ENCODE measurements at regions not wholly inside any gene's neighbourhood (a gene's known extent, or its start where the extent isn't known, plus 50 kb on each side); places are given as distances from the start of the nearest gene placed in this dataset.

- DNase-seq, result no peak
- no peak overlapping the region for H3K4me3 Mint-ChIP-seq
- no peak overlapping the region for H3K27ac Mint-ChIP-seq
- no peaks in the 10 kb centered on the region for H3K36me3 Mint-ChIP-seq (ENCODE audit: low read depth)
- TF ChIP-seq CTCF (IDR thresholded peaks at IDR 0.05), result no peak
- no peaks in the 10 kb centered on the region for H3K4me1 Mint-ChIP-seq
- H3K27me3 Mint-ChIP-seq (ENCODE audit: low read depth, poor library complexity), result peaks cover 2% of the 10 kb centered on the region
- peaks cover 31% of the 10 kb centered on the region for H3K9me3 Mint-ChIP-seq
These were observed 363.1 kb downstream of the HINT1 start for GRCh38 chr5:130801963-130802362.

- Mint-ChIP-seq H3K9me3 (peaks cover 31% of the 10 kb centered on the region), H3K27me3 (ENCODE audit: low read depth, poor library complexity) (no peaks in the 10 kb centered on the region), H3K4me3 (no peak overlapping the region), H3K4me1 (no peaks in the 10 kb centered on the region), H3K36me3 (ENCODE audit: low read depth) (no peaks in the 10 kb centered on the region), H3K27ac (no peak overlapping the region)
- TF ChIP-seq CTCF (IDR thresholded peaks at IDR 0.05), result no peak
- DNase-seq, result no peak
These were observed 366.0 kb downstream of the HINT1 start for GRCh38 chr5:130799015-130799414.

GRCh38 chr5:130797303-130797702, 367.8 kb downstream of the HINT1 start:
- Mint-ChIP-seq H3K27ac (no peak overlapping the region), H3K27me3 (ENCODE audit: low read depth, poor library complexity) (no peaks in the 10 kb centered on the region), H3K36me3 (ENCODE audit: low read depth) (no peaks in the 10 kb centered on the region), H3K9me3 (peaks cover 30% of the 10 kb centered on the region), H3K4me3 (no peak overlapping the region), H3K4me1 (no peaks in the 10 kb centered on the region)
- DNase-seq, result no peak
- TF ChIP-seq CTCF (IDR thresholded peaks at IDR 0.05), result no peak

- DNase-seq, result no peak
- H3K4me1 Mint-ChIP-seq, result no peaks in the 10 kb centered on the region
- no peaks in the 10 kb centered on the region for H3K27me3 Mint-ChIP-seq (ENCODE audit: low read depth, poor library complexity)
- no peak overlapping the region for H3K27ac Mint-ChIP-seq
- no peak for TF ChIP-seq CTCF (IDR thresholded peaks at IDR 0.05)
- H3K4me3 Mint-ChIP-seq, result no peak overlapping the region
- no peaks in the 10 kb centered on the region for H3K36me3 Mint-ChIP-seq (ENCODE audit: low read depth)
- H3K9me3 Mint-ChIP-seq, result peaks cover 26% of the 10 kb centered on the region
These were observed 368.2 kb downstream of the HINT1 start for GRCh38 chr5:130796902-130797301.

- Mint-ChIP-seq H3K27me3 (ENCODE audit: low read depth, poor library complexity) (no peaks in the 10 kb centered on the region), H3K9me3 (peaks cover 28% of the 10 kb centered on the region), H3K27ac (no peak overlapping the region), H3K4me1 (no peaks in the 10 kb centered on the region), H3K36me3 (ENCODE audit: low read depth) (no peaks in the 10 kb centered on the region), H3K4me3 (no peak overlapping the region)
- TF ChIP-seq CTCF (IDR thresholded peaks at IDR 0.05), result no peak
- no peak for DNase-seq
These were observed 369.0 kb downstream of the HINT1 start for GRCh38 chr5:130796032-130796431.

- no peak for DNase-seq
- H3K4me3 Mint-ChIP-seq, result no peak overlapping the region
- no peak for TF ChIP-seq CTCF (IDR thresholded peaks at IDR 0.05)
- no peaks in the 10 kb centered on the region for H3K36me3 Mint-ChIP-seq (ENCODE audit: low read depth)
- peaks cover 21% of the 10 kb centered on the region for H3K9me3 Mint-ChIP-seq
- H3K4me1 Mint-ChIP-seq, result no peaks in the 10 kb centered on the region
- H3K27me3 Mint-ChIP-seq (ENCODE audit: low read depth, poor library complexity), result no peaks in the 10 kb centered on the region
- no peak overlapping the region for H3K27ac Mint-ChIP-seq
These were observed 370.0 kb downstream of the HINT1 start for GRCh38 chr5:130795037-130795436.
